Trophoblast cell (in vitro differentiated cells and primary cell): ENCODE measurements at regions not wholly inside any gene's neighbourhood (a gene's known extent, or its start where the extent isn't known, plus 50 kb on each side); places are given as distances from the start of the nearest gene placed in this dataset.

Experiments
- DNase-seq, 2 donors: peaks; one replicate each; pipeline ENCODE4 v3.0.0-alpha.2; 2016
- H2AFZ ChIP-seq: 2 replicates; pipeline ENCODE4 v1.6.1; 2013; ENCODE audit warnings: low read length, moderate library complexity, mild to moderate bottlenecking; ENCODE audit not compliant: insufficient read depth, poor library complexity
- H2AK5ac ChIP-seq: 2 replicates; pipeline ENCODE4 v1.6.1; 2013; ENCODE audit warnings: mild to moderate bottlenecking, low read length
- H2BK120ac ChIP-seq: 2 replicates; pipeline ENCODE4 v1.6.1; 2013; ENCODE audit warnings: low read length, mild to moderate bottlenecking, moderate library complexity; ENCODE audit not compliant: insufficient read depth, poor library complexity
- H2BK12ac ChIP-seq: 2 replicates; pipeline ENCODE4 v1.6.1; 2013; ENCODE audit warnings: mild to moderate bottlenecking, low read length, moderate library complexity
- H2BK5ac ChIP-seq: 2 replicates; pipeline ENCODE4 v1.6.1; 2013; ENCODE audit warnings: low read length, low read depth, moderate library complexity, mild to moderate bottlenecking; ENCODE audit not compliant: poor library complexity
- H3K14ac ChIP-seq: 2 replicates; pipeline ENCODE4 v1.6.1; 2013; ENCODE audit warnings: mild to moderate bottlenecking, low read length
- H3K18ac ChIP-seq: 2 replicates; pipeline ENCODE4 v1.6.1; 2013; ENCODE audit warnings: mild to moderate bottlenecking, low read length
- H3K23ac ChIP-seq: 2 replicates; pipeline ENCODE4 v1.6.1; 2013; ENCODE audit warnings: low read length
- H3K27ac ChIP-seq: 2 replicates; pipeline ENCODE4 v1.5.1; 2013; ENCODE audit warnings: low read depth, mild to moderate bottlenecking, inconsistent platforms, low read length, moderate library complexity
- H3K27me3 ChIP-seq: 2 replicates; pipeline ENCODE4 v1.6.1; 2013; ENCODE audit warnings: inconsistent platforms, mild to moderate bottlenecking, low read length, moderate library complexity; ENCODE audit not compliant: insufficient read depth
- H3K36me3 ChIP-seq, 2 experiments: 1 replicate in 1 of 2; 2 replicates in 1 of 2; pipeline ENCODE4 v1.6.1; 2013; ENCODE audit warnings: low read length in 2 of 2, mild to moderate bottlenecking in 2 of 2, moderate library complexity in 1 of 2; ENCODE audit not compliant: insufficient read depth in 2 of 2, control insufficient read depth in 1 of 2
- H3K4ac ChIP-seq: 2 replicates; pipeline ENCODE4 v1.6.1; 2013; ENCODE audit warnings: low read depth, mild to moderate bottlenecking, low read length, moderate library complexity
- H3K4me1 ChIP-seq, 2 experiments: 1 replicate in 1 of 2; 2 replicates in 1 of 2; pipeline ENCODE4 v1.6.1; 2013; ENCODE audit warnings: low read length in 2 of 2, mild to moderate bottlenecking in 2 of 2, moderate library complexity in 1 of 2; ENCODE audit not compliant: insufficient read depth in 2 of 2, control insufficient read depth in 1 of 2
- H3K4me2 ChIP-seq: 2 replicates; pipeline ENCODE4 v1.6.1; 2013; ENCODE audit warnings: inconsistent platforms, mild to moderate bottlenecking, low read length, moderate library complexity
- H3K4me3 ChIP-seq: 2 replicates; pipeline ENCODE4 v1.5.1; 2013; ENCODE audit warnings: mild to moderate bottlenecking, low read depth, low read length, inconsistent platforms
- H3K79me1 ChIP-seq: one replicate; pipeline ENCODE4 v1.6.1; 2013; ENCODE audit warnings: low read length
- H3K79me2 ChIP-seq: 2 replicates; pipeline ENCODE4 v1.6.1; 2013; ENCODE audit warnings: low read length, mild to moderate bottlenecking; ENCODE audit not compliant: control insufficient read depth, insufficient read depth, poor library complexity
- H3K9ac ChIP-seq: 2 replicates; pipeline ENCODE4 v1.6.1; 2013; ENCODE audit warnings: mild to moderate bottlenecking, low read length
- H3K9me3 ChIP-seq: 2 replicates; pipeline ENCODE4 v1.6.1; 2013; ENCODE audit warnings: low read depth, mild to moderate bottlenecking, control low read depth, inconsistent platforms, low read length; ENCODE audit not compliant: insufficient read depth
- H4K12ac ChIP-seq: 2 replicates; pipeline ENCODE4 v1.6.1; 2013; ENCODE audit warnings: low read depth, mild to moderate bottlenecking, low read length, moderate library complexity
- H4K8ac ChIP-seq: 2 replicates; pipeline ENCODE4 v1.6.1; 2013; ENCODE audit warnings: low read depth, mild to moderate bottlenecking, low read length, moderate library complexity
- H4K91ac ChIP-seq: one replicate; pipeline ENCODE4 v1.6.1; 2013; ENCODE audit warnings: low read depth, mild to moderate bottlenecking, low read length, moderate library complexity
- WGBS: extraction: QIAGEN DNeasy Blood & Tissue Kit; methylation state at CpG from one replicate; pipeline ENCODE4 v1.1.7; 2013; ENCODE audit warnings: missing lambda C conversion rate; ENCODE audit not compliant: insufficient read length, insufficient coverage; ENCODE audit errors: extremely low coverage; 5-methylcytosine and 5-hydroxymethylcytosine counted together

GRCh38 chr13:44068169-44068568 lies 188.5 kb downstream of the LACC1 start:
- Histone ChIP-seq H3K79me2 (no peaks in the 10 kb centered on the region), H4K91ac (no peak overlapping the region), H3K14ac (no peak overlapping the region), H2BK5ac (no peak overlapping the region), H3K4me2 (no peak overlapping the region), H2BK12ac (no peak overlapping the region), H2BK120ac (no peak overlapping the region), H4K12ac (no peak overlapping the region), H3K79me1 (no peaks in the 10 kb centered on the region), H3K4me3 (no peak overlapping the region), H2AFZ (no peak overlapping the region), H2AK5ac (no peak overlapping the region), H3K36me3 (no peaks in the 10 kb centered on the region), H3K4ac (no peak overlapping the region), H3K27ac (no peak overlapping the region), H3K18ac (no peak overlapping the region), H3K9me3 (no peaks in the 10 kb centered on the region), H3K4me1 (peaks cover 0 to 2% of the 10 kb centered on the region in 2 experiments), H4K8ac (no peak overlapping the region), H3K27me3 (no peaks in the 10 kb centered on the region), H3K23ac (no peak overlapping the region), H3K9ac (no peak overlapping the region)
- DNase-seq, result peak; percentile 75 to 94
- no CpG with 5 or more reads among the region's 3 CpGs for WGBS

- no CpG with 5 or more reads among the region's 4 CpGs for WGBS
These were observed 189.0 kb downstream of the LACC1 start for GRCh38 chr13:44068737-44069136.

GRCh38 chr13:44072536-44072935 lies 192.8 kb downstream of the LACC1 start:
- no peaks in the 10 kb centered on the region for H3K4me1 ChIP-seq
- H3K14ac ChIP-seq, result no peak overlapping the region
- no peak overlapping the region for H3K23ac ChIP-seq
- H3K79me1 ChIP-seq, result no peaks in the 10 kb centered on the region
- no peak overlapping the region for H2AK5ac ChIP-seq
- no peak overlapping the region for H2BK12ac ChIP-seq
- no peaks in the 10 kb centered on the region for H3K9me3 ChIP-seq
- no peak overlapping the region for H3K27ac ChIP-seq
- H2AFZ ChIP-seq, result no peak overlapping the region
- H4K91ac ChIP-seq, result no peak overlapping the region
- H3K18ac ChIP-seq, result no peak overlapping the region
- no peak overlapping the region for H3K4ac ChIP-seq
- DNase-seq, result no peak
- H3K27me3 ChIP-seq, result no peaks in the 10 kb centered on the region
- no peak overlapping the region for H2BK5ac ChIP-seq
- H4K8ac ChIP-seq, result no peak overlapping the region
- no peak overlapping the region for H3K4me3 ChIP-seq
- no peak overlapping the region for H4K12ac ChIP-seq
- no peak overlapping the region for H3K4me2 ChIP-seq
- no peaks in the 10 kb centered on the region for H3K36me3 ChIP-seq
- no peaks in the 10 kb centered on the region for H3K79me2 ChIP-seq
- H3K9ac ChIP-seq, result no peak overlapping the region
- no peak overlapping the region for H2BK120ac ChIP-seq

More at GRCh38 chr13:44068737-44069136, 189.0 kb downstream of the LACC1 start:
- Histone ChIP-seq H3K18ac (no peak overlapping the region), H4K12ac (no peak overlapping the region), H3K9ac (no peak overlapping the region), H2BK120ac (no peak overlapping the region), H3K14ac (no peak overlapping the region), H3K36me3 (no peaks in the 10 kb centered on the region), H3K9me3 (no peaks in the 10 kb centered on the region), H3K79me1 (no peaks in the 10 kb centered on the region), H2AK5ac (no peak overlapping the region), H2BK12ac (no peak overlapping the region), H3K27me3 (no peaks in the 10 kb centered on the region), H3K4me2 (no peak overlapping the region), H3K4ac (no peak overlapping the region), H3K4me3 (no peak overlapping the region), H3K23ac (no peak overlapping the region), H3K79me2 (no peaks in the 10 kb centered on the region), H2AFZ (no peak overlapping the region), H4K91ac (no peak overlapping the region), H4K8ac (no peak overlapping the region), H3K27ac (no peak overlapping the region), H2BK5ac (no peak overlapping the region), H3K4me1 (peaks cover 0 to 2% of the 10 kb centered on the region in 2 experiments)
- DNase-seq, result peak in 1 of 2 donors; percentile 82

- H4K91ac ChIP-seq, result no peak overlapping the region
These were observed 194.9 kb downstream of the LACC1 start for GRCh38 chr13:44074611-44075010.

More at GRCh38 chr13:44074611-44075010, 194.9 kb downstream of the LACC1 start:
- no peak overlapping the region for H2AFZ ChIP-seq
- H3K4me2 ChIP-seq, result no peak overlapping the region
- no peaks in the 10 kb centered on the region for H3K79me2 ChIP-seq
- H3K23ac ChIP-seq, result no peak overlapping the region
- no peak overlapping the region for H2AK5ac ChIP-seq
- H3K9me3 ChIP-seq, result no peaks in the 10 kb centered on the region
- H3K9ac ChIP-seq, result no peak overlapping the region
- H3K14ac ChIP-seq, result no peak overlapping the region
- no peak overlapping the region for H4K8ac ChIP-seq
- no peaks in the 10 kb centered on the region for H3K4me1 ChIP-seq
- no peak overlapping the region for H3K27ac ChIP-seq
- no peak overlapping the region for H2BK5ac ChIP-seq
- H3K4ac ChIP-seq, result no peak overlapping the region
- H2BK12ac ChIP-seq, result no peak overlapping the region
- no peak overlapping the region for H4K12ac ChIP-seq
- H3K36me3 ChIP-seq, result no peaks in the 10 kb centered on the region
- no peaks in the 10 kb centered on the region for H3K27me3 ChIP-seq
- no peak overlapping the region for H3K4me3 ChIP-seq
- no peaks in the 10 kb centered on the region for H3K79me1 ChIP-seq
- DNase-seq, result no peak
- H3K18ac ChIP-seq, result no peak overlapping the region
- H2BK120ac ChIP-seq, result no peak overlapping the region
- no CpG with 5 or more reads among the region's 1 CpG for WGBS
